ENCODE measurements at regions not wholly inside any gene's neighbourhood (a gene's known extent, or its start where the extent isn't known, plus 50 kb on each side); places are given as distances from the start of the nearest gene placed in this dataset.

DNA sequence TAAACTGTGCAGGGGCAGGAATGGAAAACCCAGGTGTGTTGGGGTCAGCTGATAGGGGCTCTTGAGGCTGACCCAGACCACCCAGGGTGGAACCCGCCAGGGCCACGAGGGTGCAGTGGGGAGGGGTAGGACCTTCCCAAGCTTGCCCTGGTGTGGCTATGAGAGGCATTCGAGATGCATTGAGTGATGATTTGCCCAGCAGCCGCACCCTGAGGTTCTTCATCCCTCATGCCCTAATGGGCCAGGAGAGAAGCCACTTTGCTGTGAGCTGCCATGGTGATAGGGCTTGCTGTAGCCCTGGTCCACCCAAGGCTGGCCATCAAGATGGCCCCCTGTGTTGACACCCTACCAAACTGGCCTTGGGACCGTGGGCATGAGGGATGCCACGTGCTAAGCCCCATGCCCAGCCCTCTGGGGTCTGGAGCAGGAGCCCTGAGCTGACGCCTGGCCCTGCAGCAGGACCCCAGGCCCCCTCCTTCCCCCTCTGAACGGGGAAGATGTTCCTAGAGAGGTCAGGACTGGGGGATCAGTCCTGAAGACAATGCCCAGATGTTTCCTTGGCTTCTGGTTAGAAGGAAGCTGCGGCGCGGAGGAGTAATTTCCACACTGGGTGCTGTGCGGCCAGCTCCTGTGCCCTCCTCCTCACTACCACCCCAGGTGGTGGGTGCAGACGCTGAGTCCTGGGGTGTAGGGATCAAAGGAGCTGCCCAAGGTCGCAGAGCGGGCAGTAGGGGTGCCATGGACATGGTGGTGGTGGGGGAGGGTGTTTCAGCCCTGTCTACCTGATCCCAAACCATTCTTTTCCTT is 122.5 kb upstream of the HDAC4 start:
- Histone ChIP-seq H3K4me3 (replicated peaks; ENCODE audit: low read depth, low read length) (no peak overlapping the region), H3K36me3 (ENCODE audit: control insufficient read depth, insufficient read depth, low read length) (no peaks in the 10 kb centered on the region), H3K27me3 (replicated peaks; ENCODE audit: control insufficient read depth, insufficient read depth, low read length) (no peaks in the 10 kb centered on the region)
- TF ChIP-seq, protein P1, sequence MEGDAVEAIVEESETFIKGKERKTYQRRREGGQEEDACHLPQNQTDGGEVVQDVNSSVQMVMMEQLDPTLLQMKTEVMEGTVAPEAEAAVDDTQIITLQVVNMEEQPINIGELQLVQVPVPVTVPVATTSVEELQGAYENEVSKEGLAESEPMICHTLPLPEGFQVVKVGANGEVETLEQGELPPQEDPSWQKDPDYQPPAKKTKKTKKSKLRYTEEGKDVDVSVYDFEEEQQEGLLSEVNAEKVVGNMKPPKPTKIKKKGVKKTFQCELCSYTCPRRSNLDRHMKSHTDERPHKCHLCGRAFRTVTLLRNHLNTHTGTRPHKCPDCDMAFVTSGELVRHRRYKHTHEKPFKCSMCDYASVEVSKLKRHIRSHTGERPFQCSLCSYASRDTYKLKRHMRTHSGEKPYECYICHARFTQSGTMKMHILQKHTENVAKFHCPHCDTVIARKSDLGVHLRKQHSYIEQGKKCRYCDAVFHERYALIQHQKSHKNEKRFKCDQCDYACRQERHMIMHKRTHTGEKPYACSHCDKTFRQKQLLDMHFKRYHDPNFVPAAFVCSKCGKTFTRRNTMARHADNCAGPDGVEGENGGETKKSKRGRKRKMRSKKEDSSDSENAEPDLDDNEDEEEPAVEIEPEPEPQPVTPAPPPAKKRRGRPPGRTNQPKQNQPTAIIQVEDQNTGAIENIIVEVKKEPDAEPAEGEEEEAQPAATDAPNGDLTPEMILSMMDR (IDR thresholded peaks at IDR 0.05; ENCODE audit: insufficient read depth, low read length, poor library complexity, severe bottlenecking): no peak
- no peak for DNase-seq (ENCODE audit: extremely low read depth, insufficient read length)

DNA sequence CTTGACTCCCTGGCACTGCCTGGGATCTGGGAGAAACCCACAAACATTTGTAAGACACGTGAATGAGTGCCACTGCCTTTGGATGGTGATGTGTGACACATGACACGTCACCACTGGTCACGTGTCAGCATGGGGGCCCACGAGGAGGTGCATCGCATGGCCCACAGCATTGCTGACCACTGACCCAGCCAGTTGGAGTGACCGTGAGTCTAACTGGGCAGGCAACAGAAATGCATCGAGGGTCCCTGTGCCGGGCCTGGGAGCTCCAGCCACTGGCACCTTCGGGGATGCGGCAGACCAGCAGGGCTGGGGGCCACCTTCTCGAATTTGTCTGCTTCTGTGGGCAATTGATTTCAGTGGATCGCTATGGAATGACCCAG is 121.9 kb upstream of the HDAC4 start:
- Histone ChIP-seq H3K36me3 (ENCODE audit: control insufficient read depth, insufficient read depth, low read length) (no peaks in the 10 kb centered on the region), H3K4me3 (replicated peaks; ENCODE audit: low read depth, low read length) (no peak overlapping the region), H3K27me3 (replicated peaks; ENCODE audit: control insufficient read depth, insufficient read depth, low read length) (no peaks in the 10 kb centered on the region)
- TF ChIP-seq, protein P1 (IDR thresholded peaks at IDR 0.05; ENCODE audit: insufficient read depth, low read length, poor library complexity, severe bottlenecking): no peak
- DNase-seq (ENCODE audit: extremely low read depth, insufficient read length): no peak

GRCh38 chr2:239522002-239522739 is 121.4 kb upstream of the HDAC4 start:
- Histone ChIP-seq H3K27me3 (replicated peaks; ENCODE audit: control insufficient read depth, insufficient read depth, low read length) (no peaks in the 10 kb centered on the region; the same call in 1 of the 2 replicates), H3K36me3 (ENCODE audit: control insufficient read depth, insufficient read depth, low read length) (no peaks in the 10 kb centered on the region), H3K4me3 (replicated peaks; ENCODE audit: low read depth, low read length) (no peak overlapping the region)
- DNase-seq (ENCODE audit: extremely low read depth, insufficient read length): no peak
- TF ChIP-seq, protein P1 (IDR thresholded peaks at IDR 0.05; ENCODE audit: insufficient read depth, low read length, poor library complexity, severe bottlenecking): no peak

DNA sequence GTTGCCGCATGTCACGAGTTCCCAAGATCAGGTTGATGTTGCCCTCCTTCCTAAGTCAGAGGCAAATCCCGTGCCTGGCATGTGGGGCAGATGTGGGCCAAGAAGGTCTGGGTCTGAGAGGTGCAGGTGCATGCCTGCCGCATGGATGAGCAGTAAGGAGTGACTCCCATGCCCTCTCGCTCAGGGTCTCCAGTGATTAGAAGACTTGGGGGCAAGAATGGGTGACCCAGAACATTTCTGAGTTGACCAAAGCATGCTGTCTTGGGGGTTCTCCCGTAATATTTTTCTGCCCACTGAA is 120.6 kb upstream of the HDAC4 start:
- DNase-seq (ENCODE audit: extremely low read depth, insufficient read length): no peak
- no peaks in the 10 kb centered on the region; the same call in 1 of the 2 replicates for H3K27me3 ChIP-seq (replicated peaks; ENCODE audit: control insufficient read depth, insufficient read depth, low read length)
- TF ChIP-seq, protein P1 (IDR thresholded peaks at IDR 0.05; ENCODE audit: insufficient read depth, low read length, poor library complexity, severe bottlenecking): no peak

GRCh38 chr2:239520811-239521517 is 120.1 kb upstream of the HDAC4 start:
- Histone ChIP-seq H3K4me3 (replicated peaks; ENCODE audit: low read depth, low read length) (no peak overlapping the region), H3K36me3 (ENCODE audit: control insufficient read depth, insufficient read depth, low read length) (no peaks in the 10 kb centered on the region), H3K27me3 (replicated peaks; ENCODE audit: control insufficient read depth, insufficient read depth, low read length) (no peaks in the 10 kb centered on the region; the same call in 1 of the 2 replicates)
- TF ChIP-seq, protein P1 (IDR thresholded peaks at IDR 0.05; ENCODE audit: insufficient read depth, low read length, poor library complexity, severe bottlenecking): no peak
- no peak for DNase-seq (ENCODE audit: extremely low read depth, insufficient read length)

More for the DNA sequence above, 120.6 kb upstream of the HDAC4 start:
- H3K36me3 ChIP-seq (ENCODE audit: control insufficient read depth, insufficient read depth, low read length): no peaks in the 10 kb centered on the region
- no peak overlapping the region for H3K4me3 ChIP-seq (replicated peaks; ENCODE audit: low read depth, low read length)

All from GM06990 (cell line).